Lower leg skin (tissue), 3 donors: ENCODE measurements at regions not wholly inside any gene's neighbourhood (a gene's known extent, or its start where the extent isn't known, plus 50 kb on each side); places are given as distances from the start of the nearest gene placed in this dataset.

ENCODE experiments used
- CTCF ChIP-seq, 3 donors: fragments of 450-650 bp; IDR thresholded peaks; one replicate each; pipeline ENCODE4 v1.5.1; 2016; ENCODE audit warnings: antibody characterized with exemption in 3 of 3, mild to moderate bottlenecking in 3 of 3, moderate library complexity in 2 of 3
- POLR2A ChIP-seq, 2 donors: fragments of 450-650 bp; IDR thresholded peaks; one replicate each; pipeline ENCODE4 v1.6.1; 2016 to 2017; ENCODE audit warnings: antibody characterized with exemption in 2 of 2, mild to moderate bottlenecking in 1 of 2, moderate library complexity in 1 of 2

GRCh38 chr16:9389543-9390207, 298.2 kb downstream of the HAPSTR1 start:
- no peak for TF ChIP-seq POLR2A (IDR thresholded peaks at IDR 0.05)
- no peak for TF ChIP-seq CTCF (IDR thresholded peaks at IDR 0.05)
